Skeletal muscle tissue (tissue), 3 donors: ENCODE measurements at regions not wholly inside any gene's neighbourhood (a gene's known extent, or its start where the extent isn't known, plus 50 kb on each side); places are given as distances from the start of the nearest gene placed in this dataset.

Source experiments
- H3K27ac ChIP-seq: one replicate; pipeline ENCODE4 v1.7.0; 2013; ENCODE audit warnings: mild to moderate bottlenecking, low read depth, low read length, inconsistent platforms
- H3K27me3 ChIP-seq, 3 donors: one replicate each; pipeline ENCODE4 v1.7.0; 2013; ENCODE audit warnings: low read length in 3 of 3; ENCODE audit not compliant: control insufficient read depth in 3 of 3, insufficient read depth in 3 of 3
- H3K36me3 ChIP-seq, 3 donors: one replicate each; pipeline ENCODE4 v1.7.0; 2013; ENCODE audit warnings: low read length in 3 of 3; ENCODE audit not compliant: control insufficient read depth in 3 of 3, insufficient read depth in 3 of 3
- H3K4me1 ChIP-seq, 3 donors: one replicate each; pipeline ENCODE4 v1.7.0; 2013; ENCODE audit warnings: low read length in 3 of 3, mild to moderate bottlenecking in 3 of 3; ENCODE audit not compliant: control insufficient read depth in 3 of 3, insufficient read depth in 3 of 3
- H3K4me3 ChIP-seq, 3 donors: one replicate each; pipeline ENCODE4 v1.7.0; 2013; ENCODE audit warnings: low read length in 3 of 3
- H3K9ac ChIP-seq, 3 donors: one replicate each; pipeline ENCODE4 v1.7.0; 2013; ENCODE audit warnings: low read length in 3 of 3, mild to moderate bottlenecking in 3 of 3, moderate library complexity in 2 of 3, low read depth in 1 of 3
- H3K9me3 ChIP-seq, 3 donors: one replicate each; pipeline ENCODE4 v1.7.0; 2013; ENCODE audit warnings: low read length in 3 of 3; ENCODE audit not compliant: control insufficient read depth in 3 of 3
- donor health status: Osteomylitis.

GRCh38 chr2:220506466-220506865, 879.0 kb downstream of the SLC4A3 start:
- Histone ChIP-seq H3K4me1 (no peaks in the 10 kb centered on the region), H3K9ac (no peak overlapping the region), H3K4me3 (no peak overlapping the region)

GRCh38 chr2:220509096-220509757, 881.8 kb downstream of the SLC4A3 start:
- H3K27me3 ChIP-seq: no peaks in the 10 kb centered on the region
- H3K27ac ChIP-seq: no peak overlapping the region
- H3K9ac ChIP-seq: no peak overlapping the region
- H3K4me1 ChIP-seq: no peaks in the 10 kb centered on the region
- H3K4me3 ChIP-seq: no peak overlapping the region
- no peaks in the 10 kb centered on the region for H3K9me3 ChIP-seq
- H3K36me3 ChIP-seq: no peaks in the 10 kb centered on the region

More at GRCh38 chr2:220506466-220506865, 879.0 kb downstream of the SLC4A3 start:
- no peak overlapping the region for H3K27ac ChIP-seq
- no peaks in the 10 kb centered on the region for H3K27me3 ChIP-seq
- H3K9me3 ChIP-seq: no peaks in the 10 kb centered on the region
- no peaks in the 10 kb centered on the region for H3K36me3 ChIP-seq

GRCh38 chr2:220509966-220510365, 882.5 kb downstream of the SLC4A3 start:
- Histone ChIP-seq H3K36me3 (no peaks in the 10 kb centered on the region), H3K9ac (no peak overlapping the region), H3K4me3 (no peak overlapping the region), H3K9me3 (no peaks in the 10 kb centered on the region), H3K27ac (no peak overlapping the region), H3K4me1 (no peaks in the 10 kb centered on the region), H3K27me3 (no peaks in the 10 kb centered on the region)

- H3K36me3 ChIP-seq: no peaks in the 10 kb centered on the region
- H3K9me3 ChIP-seq: no peaks in the 10 kb centered on the region
- H3K4me3 ChIP-seq: no peak overlapping the region
- no peak overlapping the region for H3K9ac ChIP-seq
- H3K4me1 ChIP-seq: no peaks in the 10 kb centered on the region
- no peak overlapping the region for H3K27ac ChIP-seq
- H3K27me3 ChIP-seq: no peaks in the 10 kb centered on the region
Measured at GRCh38 chr2:220510668-220511067, 883.2 kb downstream of the SLC4A3 start.

- Histone ChIP-seq H3K4me3 (no peak overlapping the region), H3K36me3 (no peaks in the 10 kb centered on the region), H3K27me3 (no peaks in the 10 kb centered on the region), H3K4me1 (no peaks in the 10 kb centered on the region), H3K9me3 (no peaks in the 10 kb centered on the region), H3K9ac (no peak overlapping the region), H3K27ac (no peak overlapping the region)
Measured at GRCh38 chr2:220512419-220512818, 885.0 kb downstream of the SLC4A3 start.

GRCh38 chr2:220513573-220514288, 886.3 kb downstream of the SLC4A3 start:
- H3K4me3 ChIP-seq: no peak overlapping the region
- H3K4me1 ChIP-seq: no peaks in the 10 kb centered on the region
- no peaks in the 10 kb centered on the region for H3K27me3 ChIP-seq
- no peak overlapping the region for H3K27ac ChIP-seq
- H3K9ac ChIP-seq: no peak overlapping the region
- no peaks in the 10 kb centered on the region for H3K36me3 ChIP-seq
- H3K9me3 ChIP-seq: no peaks in the 10 kb centered on the region

GRCh38 chr2:220521551-220521950, 894.1 kb downstream of the SLC4A3 start:
- Histone ChIP-seq H3K4me3 (no peak overlapping the region), H3K9ac (no peak overlapping the region), H3K27me3 (no peaks in the 10 kb centered on the region), H3K4me1 (no peaks in the 10 kb centered on the region), H3K27ac (no peak overlapping the region), H3K36me3 (no peaks in the 10 kb centered on the region), H3K9me3 (no peaks in the 10 kb centered on the region)

GRCh38 chr2:220528180-220528675, 900.8 kb downstream of the SLC4A3 start:
- H3K9me3 ChIP-seq: no peaks in the 10 kb centered on the region
- no peaks in the 10 kb centered on the region for H3K27me3 ChIP-seq
- no peak overlapping the region for H3K9ac ChIP-seq
- H3K4me1 ChIP-seq: no peaks in the 10 kb centered on the region
- no peaks in the 10 kb centered on the region for H3K36me3 ChIP-seq
- H3K27ac ChIP-seq: no peak overlapping the region
- no peak overlapping the region for H3K4me3 ChIP-seq

- Histone ChIP-seq H3K9ac (no peak overlapping the region), H3K9me3 (no peaks in the 10 kb centered on the region), H3K4me1 (no peaks in the 10 kb centered on the region), H3K4me3 (no peak overlapping the region), H3K27me3 (no peaks in the 10 kb centered on the region), H3K27ac (no peak overlapping the region), H3K36me3 (no peaks in the 10 kb centered on the region)
Measured at GRCh38 chr2:220531216-220531615, 903.8 kb downstream of the SLC4A3 start.

- Histone ChIP-seq H3K9me3 (no peaks in the 10 kb centered on the region), H3K9ac (no peak overlapping the region), H3K4me1 (no peaks in the 10 kb centered on the region), H3K36me3 (no peaks in the 10 kb centered on the region), H3K4me3 (no peak overlapping the region), H3K27ac (no peak overlapping the region), H3K27me3 (no peaks in the 10 kb centered on the region)
Measured at GRCh38 chr2:220533485-220533884, 906.1 kb downstream of the SLC4A3 start.
